ENCODE measurements at regions not wholly inside any gene's neighbourhood (a gene's known extent, or its start where the extent isn't known, plus 50 kb on each side); places are given as distances from the start of the nearest gene placed in this dataset.

- Histone ChIP-seq H2BK20ac (ENCODE audit: low read depth, low read length) (no peak overlapping the region), H3K9me3 (ENCODE audit: control insufficient read depth, insufficient read depth, low read length) (no peaks in the 10 kb centered on the region), H3K23ac (ENCODE audit: low read depth, low read length) (no peak overlapping the region), H3K9ac (ENCODE audit: low read depth, low read length) (no peak overlapping the region), H3K4me2 (ENCODE audit: low read depth, low read length) (no peak overlapping the region), H3K4me3 (ENCODE audit: insufficient read depth, low read depth, low read length) (no peak overlapping the region), H2AFZ (replicated peaks; ENCODE audit: low read length, poor library complexity) (no peak overlapping the region), H4K20me1 (ENCODE audit: insufficient read depth, low read length) (no peaks in the 10 kb centered on the region), H3K56ac (ENCODE audit: extremely low read depth, insufficient read depth, low read length) (no peak overlapping the region), H3K18ac (ENCODE audit: low read depth, low read length) (no peak overlapping the region), H3K79me1 (ENCODE audit: low read depth in 1 of 2, low read length in 2 of 2) (no peaks in the 10 kb centered on the region), H2BK15ac (ENCODE audit: low read depth, low read length) (no peak overlapping the region), H3K14ac (replicated peaks; ENCODE audit: low read depth, low read length) (no peak overlapping the region), H4K8ac (ENCODE audit: low read depth in 2 of 2, low read length in 2 of 2) (no peak overlapping the region), H3K4me1 (ENCODE audit: control insufficient read depth, insufficient read depth, low read length) (no peaks in the 10 kb centered on the region), H3K36me3 (ENCODE audit: control insufficient read depth, insufficient read depth, low read length) (no peaks in the 10 kb centered on the region), H3K4ac (ENCODE audit: low read depth, low read length) (no peak overlapping the region), H4K5ac (ENCODE audit: low read depth, low read length) (no peak overlapping the region), H2BK5ac (ENCODE audit: low read depth, low read length, poor library complexity, severe bottlenecking) (no peak overlapping the region), H3K27ac (ENCODE audit: insufficient read depth, low read length) (no peak overlapping the region), H4K91ac (ENCODE audit: insufficient read depth, low read depth, low read length) (no peak overlapping the region), H2BK120ac (ENCODE audit: low read depth, low read length) (no peak overlapping the region), H3K9me1 (ENCODE audit: insufficient read depth, low read length) (no peaks in the 10 kb centered on the region), H2AK9ac (replicated peaks; ENCODE audit: low read depth, low read length, poor library complexity) (no peak overlapping the region), H3K27me3 (ENCODE audit: control insufficient read depth, insufficient read depth, low read length) (no peaks in the 10 kb centered on the region; the same call in 1 of the 2 replicates), H2AK5ac (ENCODE audit: low read depth, low read length) (no peak overlapping the region)
- ChIA-PET POLR2A (ENCODE audit: unreplicated experiment) (no interaction called here), CTCF (no interaction called here)
- in situ Hi-C loops (cut with MboI; ENCODE audit: low sequenced_read_pairs): no loop called here
- intact Hi-C loops (cut with micrococcal nuclease): no loop called here
- DNase-seq (no peak), ATAC-seq (ENCODE audit: low read depth) (no peak)
- WGBS, 2 experiments (ENCODE audit: extremely low coverage in 2 of 2, insufficient read length in 1 of 2): no CpG with 5 or more reads among the region's 3 CpGs
- dilution Hi-C loops (cut with HindIII; ENCODE audit: low sequenced_read_pairs, unreplicated experiment): no loop called here
- TF ChIP-seq RAD21 (IDR thresholded peaks at IDR 0.05; ENCODE audit: low read length): no peak
- TF ChIP-seq CTCF (conservative IDR thresholded peaks at IDR 0.05; ENCODE audit: low read depth, low read length): no peak
- TF ChIP-seq MXI1 (IDR thresholded peaks at IDR 0.05; ENCODE audit: borderline replicate concordance, low read depth, low read length): no peak
- TF ChIP-seq MAFK (IDR thresholded peaks at IDR 0.05; ENCODE audit: low read depth, low read length): no peak
- TF ChIP-seq FOS (IDR thresholded peaks at IDR 0.05; ENCODE audit: low read depth, low read length): no peak
- no peak for TF ChIP-seq BHLHE40 (IDR thresholded peaks at IDR 0.05; ENCODE audit: low read depth, low read length)
- TF ChIP-seq RCOR1 (IDR thresholded peaks at IDR 0.05; ENCODE audit: insufficient replicate concordance, low read length): no peak
- TF ChIP-seq POLR2A (IDR thresholded peaks at IDR 0.05; ENCODE audit: low read depth, low read length): no peak
- TF ChIP-seq MAZ (IDR thresholded peaks at IDR 0.05; ENCODE audit: borderline replicate concordance, low read depth, low read length): no peak
- BruUV-seq (replicated peaks): no TSS peak
These were observed 436.4 kb downstream of the PCDH19 start for GRCh38 chrX:99973572-99974226.

All from IMR-90 (cell line).